Nephron (organoid): ENCODE measurements at regions not wholly inside any gene's neighbourhood (a gene's known extent, or its start where the extent isn't known, plus 50 kb on each side); places are given as distances from the start of the nearest gene placed in this dataset.

Experiments used
- H3K27ac Mint-ChIP-seq, 3 experiments: 2 replicates each; pipeline ENCODE4 v1.8.0; 2020; ENCODE audit warnings: mixed read lengths in 3 of 3, mild to moderate bottlenecking in 2 of 3, moderate library complexity in 1 of 3
- H3K27me3 Mint-ChIP-seq: 2 replicates; pipeline ENCODE4 v1.8.0; 2021; ENCODE audit warnings: low read depth, mild to moderate bottlenecking, moderate library complexity, mixed read lengths
- H3K36me3 Mint-ChIP-seq: 2 replicates; pipeline ENCODE4 v1.8.0; 2020; ENCODE audit warnings: low read depth, mixed read lengths
- H3K4me1 Mint-ChIP-seq: 2 replicates; pipeline ENCODE4 v1.8.0; 2020; ENCODE audit warnings: mixed read lengths
- H3K4me3 Mint-ChIP-seq, 3 experiments: 2 replicates each; pipeline ENCODE4 v1.8.0; 2020; ENCODE audit warnings: mild to moderate bottlenecking in 3 of 3, mixed read lengths in 3 of 3, moderate library complexity in 2 of 3
- H3K9me3 Mint-ChIP-seq: 2 replicates; pipeline ENCODE4 v1.8.0; 2020; ENCODE audit warnings: mixed read lengths
- TF ChIP-seq, protein P1 (sequence below), 3 experiments: fragments of 200-600 bp; sonication (generic); IDR thresholded peaks; one replicate each; pipeline ENCODE4 v1.5.0; 2021; ENCODE audit warnings: antibody characterized with exemption in 3 of 3; ENCODE audit not compliant: unreplicated experiment in 3 of 3

DNA sequence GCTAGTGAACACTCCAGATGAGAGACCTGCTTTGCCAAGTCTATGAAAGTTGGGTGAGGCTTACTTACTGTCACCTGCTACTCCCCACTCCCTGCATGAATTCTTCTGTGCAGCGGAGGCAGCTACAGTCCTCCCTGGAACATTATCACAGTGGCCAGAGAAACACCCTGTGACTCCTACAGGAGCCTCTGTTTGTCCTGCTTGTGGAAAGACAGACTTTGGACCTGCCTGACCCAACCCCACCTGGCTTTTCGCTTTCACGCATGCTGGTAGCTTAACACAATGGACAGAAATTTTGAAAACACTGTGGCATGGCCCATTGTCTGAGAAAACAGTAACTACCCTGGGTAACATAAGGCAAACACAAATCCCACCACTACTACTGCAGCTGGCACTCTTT is 1565.5 kb upstream of the CADM2 start:
- Mint-ChIP-seq H3K4me3 (no peak overlapping the region), H3K27ac (no peak overlapping the region), H3K9me3 (no peaks in the 10 kb centered on the region), H3K27me3 (no peaks in the 10 kb centered on the region), H3K4me1 (peaks cover 5% of the 10 kb centered on the region), H3K36me3 (no peaks in the 10 kb centered on the region)
- TF ChIP-seq, protein P1, sequence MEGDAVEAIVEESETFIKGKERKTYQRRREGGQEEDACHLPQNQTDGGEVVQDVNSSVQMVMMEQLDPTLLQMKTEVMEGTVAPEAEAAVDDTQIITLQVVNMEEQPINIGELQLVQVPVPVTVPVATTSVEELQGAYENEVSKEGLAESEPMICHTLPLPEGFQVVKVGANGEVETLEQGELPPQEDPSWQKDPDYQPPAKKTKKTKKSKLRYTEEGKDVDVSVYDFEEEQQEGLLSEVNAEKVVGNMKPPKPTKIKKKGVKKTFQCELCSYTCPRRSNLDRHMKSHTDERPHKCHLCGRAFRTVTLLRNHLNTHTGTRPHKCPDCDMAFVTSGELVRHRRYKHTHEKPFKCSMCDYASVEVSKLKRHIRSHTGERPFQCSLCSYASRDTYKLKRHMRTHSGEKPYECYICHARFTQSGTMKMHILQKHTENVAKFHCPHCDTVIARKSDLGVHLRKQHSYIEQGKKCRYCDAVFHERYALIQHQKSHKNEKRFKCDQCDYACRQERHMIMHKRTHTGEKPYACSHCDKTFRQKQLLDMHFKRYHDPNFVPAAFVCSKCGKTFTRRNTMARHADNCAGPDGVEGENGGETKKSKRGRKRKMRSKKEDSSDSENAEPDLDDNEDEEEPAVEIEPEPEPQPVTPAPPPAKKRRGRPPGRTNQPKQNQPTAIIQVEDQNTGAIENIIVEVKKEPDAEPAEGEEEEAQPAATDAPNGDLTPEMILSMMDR (IDR thresholded peaks at IDR 0.05; ENCODE audit: unreplicated experiment in 3 of 3) = no peak

DNA sequence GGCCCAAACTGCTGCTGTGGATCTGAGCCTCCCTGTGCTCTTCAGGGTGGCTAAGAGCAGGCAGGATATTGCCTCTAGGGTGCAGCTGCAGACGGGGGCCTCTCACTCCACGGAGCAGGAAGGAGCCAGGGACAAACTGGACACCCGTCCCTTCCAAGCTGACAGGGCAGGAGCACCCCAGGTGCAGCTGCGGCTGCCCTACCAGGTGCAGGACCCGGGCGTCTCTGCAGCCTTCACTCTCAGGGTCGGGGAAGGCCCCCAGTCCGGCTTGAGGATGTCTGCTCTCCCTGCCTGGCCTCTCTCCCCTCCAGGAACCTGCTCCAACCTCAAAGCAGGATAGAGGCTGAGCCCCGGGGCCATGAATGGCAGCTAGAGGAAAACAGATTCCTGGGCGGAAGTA is 1554.9 kb upstream of the CADM2 start:
- no peak overlapping the region for H3K4me3 Mint-ChIP-seq
- H3K27me3 Mint-ChIP-seq = no peaks in the 10 kb centered on the region
- H3K36me3 Mint-ChIP-seq = no peaks in the 10 kb centered on the region
- TF ChIP-seq, protein P1 (IDR thresholded peaks at IDR 0.05; ENCODE audit: unreplicated experiment in 3 of 3) = no peak
- H3K27ac Mint-ChIP-seq = no peak overlapping the region
- no peaks in the 10 kb centered on the region for H3K9me3 Mint-ChIP-seq
- no peaks in the 10 kb centered on the region for H3K4me1 Mint-ChIP-seq

DNA sequence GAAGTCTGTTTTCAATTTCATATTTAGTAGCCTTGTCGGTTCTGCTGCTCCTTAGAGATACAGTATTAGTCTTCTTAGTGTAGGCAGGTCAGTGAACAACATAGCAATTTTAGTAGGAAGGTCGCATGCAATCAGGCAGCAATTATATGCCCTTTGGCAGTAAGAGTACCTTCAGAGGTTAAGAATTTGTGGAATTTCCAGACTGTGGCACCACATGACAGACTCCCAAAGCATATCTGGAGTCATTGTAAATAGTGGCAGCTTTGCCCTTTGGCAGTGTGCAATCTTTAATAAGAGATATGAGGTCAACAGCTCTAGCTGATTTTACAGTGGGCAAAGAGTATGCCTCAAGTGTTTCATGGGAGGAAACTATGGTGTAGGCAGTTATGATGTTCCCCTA is 1532.5 kb upstream of the CADM2 start:
- Mint-ChIP-seq H3K36me3 (no peaks in the 10 kb centered on the region), H3K4me1 (no peaks in the 10 kb centered on the region), H3K4me3 (no peak overlapping the region), H3K9me3 (no peaks in the 10 kb centered on the region), H3K27me3 (no peaks in the 10 kb centered on the region), H3K27ac (no peak overlapping the region)
- TF ChIP-seq, protein P1 (IDR thresholded peaks at IDR 0.05; ENCODE audit: unreplicated experiment in 3 of 3) = no peak

DNA sequence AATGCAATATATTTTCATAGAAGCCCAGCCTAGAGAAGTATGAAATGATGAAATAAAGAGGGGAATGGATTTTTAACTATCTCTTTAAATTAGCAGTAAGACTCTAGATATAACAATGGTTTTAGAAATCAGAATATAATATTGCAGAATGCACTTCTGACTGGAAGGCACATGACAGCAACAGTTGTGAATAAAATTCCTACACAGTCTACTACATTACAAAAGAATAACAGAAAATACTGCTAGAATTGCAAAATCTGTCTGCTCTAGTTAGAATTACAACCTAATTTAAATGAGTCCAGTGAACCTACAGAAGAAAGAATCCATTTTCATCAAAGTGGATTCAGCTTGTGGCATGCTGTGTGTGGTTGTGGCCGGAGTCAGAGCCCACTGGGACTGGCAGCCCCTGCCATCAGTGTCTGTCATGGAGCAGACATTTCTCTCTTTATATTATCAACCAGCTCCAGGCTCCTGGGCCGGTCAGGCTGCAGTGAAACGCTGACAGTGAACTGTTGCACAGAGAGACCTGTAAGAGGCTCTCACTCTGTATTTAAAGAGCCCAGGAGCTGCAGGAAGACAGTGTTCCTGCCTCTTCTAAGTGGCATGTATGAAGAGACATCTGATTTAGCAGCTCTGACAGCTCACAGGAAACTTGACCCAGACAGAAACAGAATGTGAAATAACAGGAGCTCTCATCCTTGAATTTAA is 1523.8 kb upstream of the CADM2 start:
- H3K9me3 Mint-ChIP-seq = no peaks in the 10 kb centered on the region
- H3K4me1 Mint-ChIP-seq = peaks cover 20% of the 10 kb centered on the region
- no peaks in the 10 kb centered on the region for H3K36me3 Mint-ChIP-seq
- TF ChIP-seq, protein P1 (IDR thresholded peaks at IDR 0.05; ENCODE audit: unreplicated experiment in 3 of 3) = no peak
- H3K27ac Mint-ChIP-seq = peak overlapping the region; percentile 43 to 79 (median 45)
- H3K4me3 Mint-ChIP-seq = no peak overlapping the region
- H3K27me3 Mint-ChIP-seq = no peaks in the 10 kb centered on the region

DNA sequence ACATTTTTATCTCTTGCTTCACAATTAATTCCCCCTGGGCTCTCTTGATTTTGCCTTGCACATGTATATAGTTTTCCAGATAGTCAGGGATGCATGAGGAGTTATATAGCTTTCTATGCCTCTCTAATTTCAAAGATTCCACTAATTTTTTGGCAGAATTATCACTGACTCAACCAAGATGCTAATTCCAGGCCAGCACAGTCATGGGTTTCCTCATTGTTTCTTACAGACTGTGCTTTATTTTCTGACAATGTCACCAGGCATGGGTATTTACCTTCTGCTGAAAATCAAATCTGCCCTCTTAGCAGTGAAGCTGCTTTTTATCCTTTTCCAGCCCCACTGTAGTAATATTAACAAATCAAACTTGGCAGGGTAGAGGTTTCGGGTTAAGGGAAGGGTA is 1520.6 kb upstream of the CADM2 start:
- no peak overlapping the region for H3K27ac Mint-ChIP-seq
- peaks cover 20% of the 10 kb centered on the region for H3K4me1 Mint-ChIP-seq
- H3K36me3 Mint-ChIP-seq = no peaks in the 10 kb centered on the region
- no peaks in the 10 kb centered on the region for H3K27me3 Mint-ChIP-seq
- H3K4me3 Mint-ChIP-seq = no peak overlapping the region
- H3K9me3 Mint-ChIP-seq = peaks cover 10% of the 10 kb centered on the region
- TF ChIP-seq, protein P1 (IDR thresholded peaks at IDR 0.05; ENCODE audit: unreplicated experiment in 3 of 3) = no peak

DNA sequence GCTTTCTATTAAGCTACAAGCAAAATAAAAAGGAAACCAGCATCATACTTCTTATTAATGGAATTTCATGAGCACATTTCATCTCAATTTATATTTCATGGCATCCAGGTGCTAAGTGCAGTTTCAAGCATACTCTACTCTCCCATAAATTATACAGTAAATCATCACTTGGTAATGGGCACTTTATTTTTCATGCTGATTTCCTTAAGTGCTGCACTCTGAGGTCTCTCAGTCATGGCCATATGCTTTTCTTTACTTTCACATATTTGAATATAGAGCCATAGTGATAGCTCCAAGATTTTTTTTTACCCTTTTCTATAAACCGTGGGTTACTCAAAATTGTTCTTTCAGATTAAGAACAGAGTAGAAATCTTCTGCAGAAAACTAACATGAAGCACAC is 1505.7 kb upstream of the CADM2 start:
- H3K36me3 Mint-ChIP-seq = no peaks in the 10 kb centered on the region
- H3K9me3 Mint-ChIP-seq = no peaks in the 10 kb centered on the region
- TF ChIP-seq, protein P1 (IDR thresholded peaks at IDR 0.05; ENCODE audit: unreplicated experiment in 3 of 3) = no peak
- H3K4me1 Mint-ChIP-seq = peaks cover 32% of the 10 kb centered on the region
- H3K27ac Mint-ChIP-seq = peak overlapping the region in 1 of 3 experiments; percentile 45
- no peak overlapping the region for H3K4me3 Mint-ChIP-seq
- H3K27me3 Mint-ChIP-seq = no peaks in the 10 kb centered on the region
